ENCODE measurements at regions not wholly inside any gene's neighbourhood (a gene's known extent, or its start where the extent isn't known, plus 50 kb on each side); places are given as distances from the start of the nearest gene placed in this dataset.

- DNase-seq (ENCODE audit: low spot score), result no peak
These were observed 202.5 kb downstream of the GLI2 start for GRCh38 chr2:120938045-120938771.

DNA sequence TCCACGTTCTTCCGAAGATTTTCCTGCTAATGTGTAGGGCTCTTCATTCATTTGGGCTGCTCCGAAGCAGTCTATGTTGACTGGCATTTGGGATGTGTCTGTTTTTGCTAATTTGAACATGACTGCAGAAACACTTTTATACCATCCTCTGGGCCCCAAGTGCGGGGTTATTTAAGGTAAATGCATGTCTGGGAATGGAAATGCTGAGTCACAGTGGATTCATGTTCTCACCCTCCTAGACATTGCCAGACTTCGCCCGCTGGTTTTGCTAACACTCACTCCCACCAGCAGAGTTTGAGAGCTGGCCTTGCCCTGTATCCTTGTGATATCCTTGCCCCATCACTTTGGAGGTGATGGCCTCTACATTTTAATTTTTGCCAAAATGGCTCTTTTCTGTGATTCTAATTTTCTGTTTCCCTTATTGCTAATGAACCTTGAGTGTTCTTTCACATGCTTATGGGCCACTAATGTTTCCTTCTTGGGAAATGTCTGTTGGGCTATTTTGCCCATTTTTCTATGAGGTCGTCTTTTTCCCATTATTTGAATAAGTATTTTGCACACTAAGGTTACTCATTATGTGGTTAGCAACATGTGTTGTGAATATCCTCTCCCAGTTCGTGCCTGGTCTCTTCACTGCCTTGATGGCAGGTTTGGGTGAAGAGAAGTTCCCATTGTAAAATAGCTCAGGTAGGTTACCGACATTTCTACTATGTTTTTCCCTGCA lies 204.1 kb downstream of the GLI2 start:
- DNase-seq (ENCODE audit: low spot score), result no peak

- no peak for DNase-seq (ENCODE audit: low spot score)
These were observed 204.6 kb downstream of the GLI2 start for GRCh38 chr2:120940319-120940696.

GRCh38 chr2:120940726-120941256 lies 205.1 kb downstream of the GLI2 start:
- DNase-seq (ENCODE audit: low spot score), result no peak

DNA sequence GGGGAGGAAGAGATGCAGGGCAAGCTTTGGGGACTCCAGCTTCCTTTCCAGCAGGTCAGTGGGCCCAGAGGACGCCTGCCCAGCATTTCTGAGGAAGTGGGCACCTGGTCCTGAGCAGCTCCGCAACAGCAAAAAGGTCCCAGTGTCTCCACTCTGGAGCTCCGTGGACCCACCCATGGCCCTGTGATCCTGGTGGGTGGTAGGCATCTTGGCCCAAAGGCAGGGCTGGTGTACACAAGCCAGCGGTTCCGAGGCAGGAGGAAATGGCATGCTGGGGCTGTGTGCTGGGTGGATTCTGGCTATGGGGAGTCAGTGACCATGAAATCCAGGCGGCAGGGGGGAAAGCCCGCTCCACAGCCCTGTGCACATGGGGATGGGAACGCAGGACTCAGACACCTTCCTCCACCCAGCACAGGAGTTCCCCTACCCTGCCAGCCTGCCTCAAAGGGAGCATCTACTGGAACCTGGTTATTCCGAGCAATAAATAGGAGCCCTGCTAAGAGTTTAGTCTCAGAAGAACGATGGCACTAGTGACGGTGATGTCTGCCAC lies 206.0 kb downstream of the GLI2 start:
- no peak for DNase-seq (ENCODE audit: low spot score)

- DNase-seq (ENCODE audit: low spot score), result no peak
These were observed 207.0 kb downstream of the GLI2 start for GRCh38 chr2:120942658-120943057.

- DNase-seq (ENCODE audit: low spot score), result no peak
These were observed 207.9 kb downstream of the GLI2 start for GRCh38 chr2:120943403-120944034.

DNA sequence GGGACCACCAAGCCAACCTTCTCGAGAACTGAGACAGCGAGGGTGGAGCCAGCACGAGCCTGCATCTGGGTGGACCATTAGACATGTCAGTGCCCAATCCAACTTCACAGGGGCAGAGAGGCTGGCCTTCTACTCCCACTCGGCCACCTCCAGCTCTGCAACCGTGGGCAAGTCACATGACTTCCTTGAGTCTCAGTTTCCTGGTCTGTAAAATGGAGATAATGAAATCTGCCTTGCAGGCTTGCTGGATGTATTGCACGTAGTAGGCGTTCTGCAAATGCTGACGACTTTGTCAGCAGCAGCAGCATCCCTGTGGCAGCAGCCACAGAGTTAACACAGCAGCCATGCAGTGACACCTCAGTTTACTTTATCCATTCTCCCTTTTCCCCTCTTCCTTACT lies 208.9 kb downstream of the GLI2 start:
- DNase-seq (ENCODE audit: low spot score), result no peak

GRCh38 chr2:120945091-120945490 lies 209.4 kb downstream of the GLI2 start:
- DNase-seq (ENCODE audit: low spot score), result no peak

GRCh38 chr2:120945832-120946499 lies 210.3 kb downstream of the GLI2 start:
- DNase-seq (ENCODE audit: low spot score), result no peak

DNA sequence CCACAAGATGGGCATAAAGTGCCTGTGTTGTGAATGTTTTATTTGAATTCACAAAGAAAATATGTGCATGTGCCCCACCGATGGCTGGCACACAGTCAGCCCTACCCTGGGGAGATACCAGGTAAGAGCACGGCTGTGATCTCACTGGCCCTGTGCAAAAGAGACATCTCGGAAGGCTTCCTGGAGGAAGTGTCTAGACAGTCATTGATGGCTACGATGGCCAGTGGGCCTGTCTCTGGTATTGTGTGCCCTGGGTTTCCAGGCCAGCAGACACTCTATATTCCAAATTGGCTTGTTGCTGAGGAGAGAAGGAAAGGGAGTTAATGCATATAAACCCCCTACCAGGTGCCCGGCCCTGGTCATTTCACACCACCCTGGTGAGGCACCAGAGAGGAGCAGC lies 211.7 kb downstream of the GLI2 start:
- DNase-seq (ENCODE audit: low spot score), result no peak

- DNase-seq (ENCODE audit: low spot score), result no peak
These were observed 212.5 kb downstream of the GLI2 start for GRCh38 chr2:120947982-120948661.

DNA sequence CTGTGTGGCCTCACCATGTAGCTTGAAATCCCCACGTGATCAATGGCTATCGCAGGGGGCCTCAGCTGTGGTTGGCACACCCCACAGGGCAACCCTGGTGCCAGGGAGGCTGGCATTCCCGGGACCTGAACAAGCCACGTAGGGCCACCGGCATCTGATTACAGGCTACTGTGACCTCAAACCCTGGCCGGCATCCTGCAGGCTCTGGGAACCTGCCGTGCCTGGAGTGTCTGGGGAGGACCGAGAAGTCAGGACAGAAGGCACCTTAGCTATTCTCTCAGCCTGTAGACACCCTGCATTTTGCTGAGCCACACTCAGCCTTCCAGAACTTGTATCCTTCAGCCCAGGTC lies 213.0 kb downstream of the GLI2 start:
- DNase-seq (ENCODE audit: low spot score), result no peak

DNA sequence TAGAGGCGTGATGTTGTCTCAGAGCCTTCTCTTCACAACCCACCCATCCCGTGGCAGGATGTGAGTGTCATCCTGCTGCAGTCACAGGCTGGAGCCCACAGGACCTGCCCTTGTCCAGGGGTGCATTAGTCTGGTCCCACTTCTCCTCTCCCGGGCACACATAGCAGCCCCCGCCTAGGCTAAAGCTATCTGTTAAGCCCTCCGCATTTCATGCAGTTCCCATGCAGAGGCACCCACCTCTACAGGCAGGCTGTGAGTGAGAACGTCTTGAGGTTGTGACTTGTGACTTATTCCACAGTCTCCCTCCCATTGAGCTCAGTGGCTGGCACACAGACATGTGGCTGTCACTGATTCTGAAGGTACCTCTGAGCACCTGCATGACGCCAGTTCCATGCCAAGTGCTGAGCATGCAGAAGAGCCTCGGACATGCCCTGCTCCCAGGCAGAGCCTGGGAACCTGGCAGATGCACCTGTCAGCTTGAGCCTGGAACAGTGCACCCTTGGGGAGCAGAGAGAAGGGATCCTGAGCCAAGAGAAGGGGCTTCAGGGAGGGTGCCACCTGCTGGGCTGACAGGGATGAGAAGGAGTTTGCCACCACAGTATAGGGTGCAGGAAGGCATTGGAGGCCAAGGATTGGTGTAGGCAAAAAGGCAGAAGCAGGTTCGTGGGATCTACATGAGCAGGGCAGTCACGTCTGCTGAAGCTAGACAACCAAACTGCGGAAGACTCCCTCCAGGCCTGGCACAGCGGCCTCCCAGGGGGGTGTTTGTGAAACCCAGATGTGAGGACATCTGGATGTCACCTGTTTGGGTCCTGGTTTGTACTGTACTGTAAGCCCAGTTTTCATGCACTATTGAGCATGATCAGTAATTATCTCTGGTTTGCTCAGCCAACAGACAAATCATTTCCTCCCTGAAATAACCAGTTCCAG lies 213.6 kb downstream of the GLI2 start:
- no peak for DNase-seq (ENCODE audit: low spot score)

DNA sequence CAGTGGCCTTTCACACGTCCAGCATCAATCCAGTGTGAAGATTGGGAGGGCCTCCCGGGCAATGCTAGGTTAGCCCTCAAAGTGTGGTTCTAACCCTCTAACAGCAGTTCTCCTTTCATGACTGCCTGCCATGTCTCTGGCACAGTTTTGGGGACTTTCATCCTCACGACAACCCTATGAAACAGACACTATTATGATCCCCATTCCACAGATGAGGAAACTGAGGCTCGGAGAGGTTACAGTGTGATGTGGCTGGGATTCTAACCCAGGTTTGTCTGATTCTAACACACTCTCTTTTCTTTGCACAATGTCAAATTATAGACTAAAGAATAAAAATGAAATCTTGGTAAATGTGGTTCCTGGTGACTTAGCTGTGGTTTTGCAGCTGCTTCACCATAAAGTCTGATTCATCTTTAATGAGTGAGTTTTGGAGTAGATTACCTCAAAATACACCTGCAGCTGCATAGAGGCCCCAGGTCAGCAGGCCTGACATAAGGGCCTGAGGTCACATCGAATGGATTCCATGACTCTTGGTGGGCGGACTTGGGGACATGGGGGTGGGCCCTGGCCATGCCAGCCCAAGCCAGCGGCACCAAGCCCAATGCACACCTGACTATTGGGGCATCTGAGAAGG lies 214.4 kb downstream of the GLI2 start:
- DNase-seq (ENCODE audit: low spot score), result peak; percentile 6

DNA sequence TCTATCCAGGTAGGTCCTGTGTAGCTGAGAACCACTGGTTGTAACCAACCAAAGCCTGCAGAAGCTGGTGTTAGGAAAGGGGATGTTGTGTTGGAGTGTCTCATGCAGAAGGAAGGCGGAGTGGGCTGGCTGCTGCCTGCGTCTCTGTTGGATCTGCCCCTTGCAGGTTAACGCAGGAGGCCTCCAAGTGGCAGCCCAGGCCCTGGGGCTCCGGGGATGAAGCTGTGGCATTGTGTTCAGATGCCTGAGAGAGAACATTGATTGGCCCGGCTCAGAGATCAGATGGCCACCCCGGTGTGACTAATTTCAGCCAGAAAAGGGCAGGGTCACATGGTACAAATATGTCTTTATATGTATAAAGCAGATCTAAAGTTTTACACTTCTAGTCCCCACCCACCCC lies 216.0 kb downstream of the GLI2 start:
- DNase-seq (ENCODE audit: low spot score), result no peak

- no peak for DNase-seq (ENCODE audit: low spot score)
These were observed 216.7 kb downstream of the GLI2 start for GRCh38 chr2:120952318-120952717.

DNA sequence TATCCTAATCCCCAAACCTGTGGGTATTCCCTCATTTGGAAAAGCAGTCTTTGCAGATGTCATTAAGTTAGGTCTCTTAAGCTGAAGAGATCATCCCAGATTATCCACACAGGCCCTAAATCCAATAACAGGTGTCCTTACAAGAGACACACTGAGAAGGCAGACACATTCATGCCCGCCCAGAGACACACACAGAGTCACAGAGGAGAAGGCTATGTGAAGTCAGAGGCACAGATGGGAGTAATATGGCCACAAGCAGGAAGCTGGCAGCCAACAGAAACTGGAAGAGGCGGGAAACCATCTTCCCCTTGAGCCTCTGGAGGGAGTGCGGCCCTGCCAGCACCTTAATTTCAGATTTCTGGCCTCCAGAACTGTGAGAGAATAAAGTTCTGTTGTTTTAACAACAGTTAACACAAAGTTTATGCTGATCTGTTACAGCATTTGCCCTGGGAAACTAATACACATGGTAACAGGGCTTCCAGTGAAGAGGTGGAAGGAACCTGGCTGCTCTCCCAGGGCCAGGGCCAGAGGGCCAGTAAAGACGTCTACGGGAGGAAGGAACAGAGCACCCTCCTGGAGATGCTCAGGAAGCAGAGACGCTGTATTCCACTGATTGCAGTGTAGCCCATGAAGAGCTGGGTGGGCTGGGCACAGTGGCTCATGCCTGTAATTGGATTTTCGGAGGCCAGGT lies 217.5 kb downstream of the GLI2 start:
- no peak for DNase-seq (ENCODE audit: low spot score)

GRCh38 chr2:120953843-120954584 lies 218.3 kb downstream of the GLI2 start:
- no peak for DNase-seq (ENCODE audit: low spot score)
